Fibroblast of pulmonary artery (primary cell): ENCODE measurements at regions not wholly inside any gene's neighbourhood (a gene's known extent, or its start where the extent isn't known, plus 50 kb on each side); places are given as distances from the start of the nearest gene placed in this dataset.
A peak's percentile ranks its signal among the peaks of the same experiment; 100 is the strongest.

Experiments
- DNase-seq: peaks from one replicate; pipeline ENCODE4 v3.0.0-alpha.2; 2010; ENCODE audit warnings: low read depth
- H3K4me3 ChIP-seq: replicated peaks from 2 replicates; pipeline ENCODE4 v1.5.1; 2011; ENCODE audit warnings: low read depth, mild to moderate bottlenecking, control low read depth, low read length, moderate library complexity
- TF ChIP-seq, protein P1 (sequence below): IDR thresholded peaks from 2 replicates; pipeline ENCODE4 v1.5.1; 2011; ENCODE audit warnings: mild to moderate bottlenecking, control low read depth, low read length, inconsistent platforms; ENCODE audit errors: missing control alignments

DNA sequence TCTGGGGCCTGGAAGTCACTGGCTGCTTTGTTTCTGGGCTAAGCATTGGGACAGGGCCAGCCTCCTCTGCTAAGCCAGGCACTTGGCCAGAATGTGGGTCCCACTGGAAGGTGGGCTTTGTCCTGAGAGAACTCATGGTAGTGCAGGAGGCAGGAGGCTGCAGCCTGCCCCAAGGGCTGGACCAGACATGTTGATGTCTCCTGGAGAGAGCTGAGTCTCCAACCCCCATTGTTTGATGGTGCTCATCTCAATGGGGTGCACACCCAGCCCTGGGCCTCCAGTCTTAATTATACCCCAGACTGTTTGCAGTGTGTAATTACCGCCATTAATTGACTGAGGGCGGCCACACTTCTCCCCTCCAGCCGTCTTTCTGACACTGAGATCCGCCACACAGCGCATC lies 220.5 kb upstream of the PMEPA1 start:
- H3K4me3 ChIP-seq, result no peak overlapping the region
- no peak for DNase-seq
- TF ChIP-seq, protein P1, sequence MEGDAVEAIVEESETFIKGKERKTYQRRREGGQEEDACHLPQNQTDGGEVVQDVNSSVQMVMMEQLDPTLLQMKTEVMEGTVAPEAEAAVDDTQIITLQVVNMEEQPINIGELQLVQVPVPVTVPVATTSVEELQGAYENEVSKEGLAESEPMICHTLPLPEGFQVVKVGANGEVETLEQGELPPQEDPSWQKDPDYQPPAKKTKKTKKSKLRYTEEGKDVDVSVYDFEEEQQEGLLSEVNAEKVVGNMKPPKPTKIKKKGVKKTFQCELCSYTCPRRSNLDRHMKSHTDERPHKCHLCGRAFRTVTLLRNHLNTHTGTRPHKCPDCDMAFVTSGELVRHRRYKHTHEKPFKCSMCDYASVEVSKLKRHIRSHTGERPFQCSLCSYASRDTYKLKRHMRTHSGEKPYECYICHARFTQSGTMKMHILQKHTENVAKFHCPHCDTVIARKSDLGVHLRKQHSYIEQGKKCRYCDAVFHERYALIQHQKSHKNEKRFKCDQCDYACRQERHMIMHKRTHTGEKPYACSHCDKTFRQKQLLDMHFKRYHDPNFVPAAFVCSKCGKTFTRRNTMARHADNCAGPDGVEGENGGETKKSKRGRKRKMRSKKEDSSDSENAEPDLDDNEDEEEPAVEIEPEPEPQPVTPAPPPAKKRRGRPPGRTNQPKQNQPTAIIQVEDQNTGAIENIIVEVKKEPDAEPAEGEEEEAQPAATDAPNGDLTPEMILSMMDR, result no peak

DNA sequence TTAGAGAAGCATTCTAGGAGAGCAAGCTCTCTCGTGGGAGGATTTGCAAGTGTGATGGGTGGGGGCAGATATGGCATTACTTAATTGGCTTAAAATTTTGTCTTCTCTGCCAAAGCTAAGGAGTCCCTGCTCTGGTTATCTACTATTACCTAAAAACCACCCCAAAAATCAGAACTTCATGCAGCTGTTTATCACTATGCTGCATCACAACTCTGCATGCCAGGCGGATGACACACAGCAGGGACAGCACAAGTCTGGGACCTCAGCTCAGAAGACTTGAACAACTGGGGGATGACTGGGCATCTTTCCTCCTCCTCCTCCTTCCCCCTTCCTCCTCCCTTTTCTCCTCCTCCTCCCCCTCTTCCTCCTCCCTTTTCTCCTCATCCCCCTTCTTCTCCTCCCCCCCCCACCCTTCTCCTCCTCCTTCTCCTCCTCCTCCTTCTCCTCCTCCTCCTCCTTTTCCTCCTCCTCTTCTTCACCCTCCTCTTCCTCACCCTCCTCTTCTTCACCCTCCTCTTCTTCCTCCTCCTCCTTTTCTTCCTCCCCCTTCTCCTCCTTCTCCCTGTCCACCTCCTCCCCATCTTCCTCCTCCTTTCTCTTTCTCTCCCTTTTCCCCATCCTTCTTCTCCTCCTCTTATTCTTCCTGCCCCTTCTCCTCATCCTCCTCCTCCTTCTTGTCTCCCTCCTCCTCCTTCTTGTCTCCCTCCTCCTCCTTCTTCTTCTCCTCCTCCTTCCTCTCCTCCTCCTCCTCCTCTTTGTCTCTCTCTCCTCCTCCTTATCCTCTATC lies 218.6 kb upstream of the PMEPA1 start:
- TF ChIP-seq, protein P1, result no peak
- no peak overlapping the region for H3K4me3 ChIP-seq
- peak; percentile 1 for DNase-seq

DNA sequence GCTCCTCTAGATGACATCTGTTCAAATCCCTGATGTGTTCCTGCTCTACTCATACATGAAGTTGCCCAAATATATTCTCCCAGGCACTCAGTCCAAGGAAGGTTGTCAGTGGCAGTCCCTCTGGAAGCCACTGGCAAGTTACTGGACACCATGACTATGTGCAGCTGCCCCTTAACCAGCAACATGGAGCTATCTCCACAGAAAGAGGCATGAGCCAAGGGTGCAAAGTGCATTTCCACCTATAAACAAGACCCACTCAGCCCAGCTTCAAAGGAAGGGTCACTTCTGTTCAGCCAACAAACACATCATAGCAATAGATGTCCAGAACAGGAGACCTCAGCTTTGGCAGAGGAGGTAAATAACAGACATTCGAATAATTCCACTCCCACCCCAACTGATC lies 217.6 kb upstream of the PMEPA1 start:
- DNase-seq, result no peak
- TF ChIP-seq, protein P1, result no peak
- no peak overlapping the region for H3K4me3 ChIP-seq

DNA sequence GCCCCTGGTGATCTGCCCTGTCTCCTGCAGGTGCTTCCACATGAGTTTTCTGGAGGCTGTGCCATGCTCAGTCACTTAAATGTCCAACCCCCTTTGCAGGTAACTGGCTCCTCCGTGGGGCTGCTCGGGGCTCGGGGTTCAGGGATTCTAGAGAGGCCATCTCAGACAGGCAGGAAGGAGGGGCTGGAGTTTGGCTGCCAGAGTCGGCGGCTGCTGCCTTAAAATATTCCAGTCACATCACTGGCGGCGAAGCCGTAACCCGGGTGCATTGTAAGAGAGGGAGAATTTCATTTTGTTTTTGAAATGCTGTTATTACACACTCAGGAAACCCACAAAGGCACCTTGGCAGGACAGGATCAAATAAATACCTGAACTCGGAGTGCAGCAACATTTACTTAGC lies 212.9 kb upstream of the PMEPA1 start:
- no peak overlapping the region for H3K4me3 ChIP-seq
- no peak for DNase-seq
- TF ChIP-seq, protein P1, result no peak

DNA sequence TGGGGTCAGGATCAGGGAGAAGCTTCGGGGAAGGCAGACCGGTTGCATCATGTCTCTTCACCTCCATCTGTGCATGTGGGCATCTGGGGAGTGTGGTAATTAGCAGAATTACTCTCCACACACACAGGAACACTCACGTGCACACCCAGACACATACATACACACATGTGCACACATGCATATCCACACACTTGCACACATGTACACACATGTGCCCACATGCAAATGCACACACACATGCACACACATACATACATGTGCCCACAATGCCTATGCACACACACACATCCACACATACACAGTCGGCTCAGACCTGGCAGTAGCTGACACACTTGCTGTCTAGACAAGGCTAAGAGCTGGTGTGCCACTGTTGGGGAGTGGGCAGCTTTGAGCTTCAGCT lies 212.3 kb upstream of the PMEPA1 start:
- H3K4me3 ChIP-seq, result no peak overlapping the region
- no peak for DNase-seq
- TF ChIP-seq, protein P1, result no peak

DNA sequence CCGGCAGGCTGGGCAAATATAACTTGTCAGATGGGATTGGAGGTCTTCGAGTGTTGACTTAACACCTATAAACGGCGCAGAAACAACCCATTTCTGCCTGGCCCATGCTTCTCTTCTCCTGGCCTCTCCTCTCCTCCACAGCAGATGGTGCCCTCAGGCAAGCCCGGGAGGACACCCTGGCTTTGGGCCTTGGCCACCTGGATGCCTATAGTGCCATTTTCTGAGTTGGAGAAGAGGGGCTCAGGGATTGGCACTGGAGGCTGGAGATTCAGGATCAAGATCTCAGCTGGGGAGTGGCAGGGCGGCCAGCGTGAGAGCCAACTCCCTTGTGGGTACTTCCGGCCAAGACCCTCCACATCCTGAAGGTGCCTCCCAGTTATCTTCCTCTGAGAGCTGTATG lies 211.9 kb upstream of the PMEPA1 start:
- no peak overlapping the region for H3K4me3 ChIP-seq
- DNase-seq, result no peak
- TF ChIP-seq, protein P1, result no peak

DNA sequence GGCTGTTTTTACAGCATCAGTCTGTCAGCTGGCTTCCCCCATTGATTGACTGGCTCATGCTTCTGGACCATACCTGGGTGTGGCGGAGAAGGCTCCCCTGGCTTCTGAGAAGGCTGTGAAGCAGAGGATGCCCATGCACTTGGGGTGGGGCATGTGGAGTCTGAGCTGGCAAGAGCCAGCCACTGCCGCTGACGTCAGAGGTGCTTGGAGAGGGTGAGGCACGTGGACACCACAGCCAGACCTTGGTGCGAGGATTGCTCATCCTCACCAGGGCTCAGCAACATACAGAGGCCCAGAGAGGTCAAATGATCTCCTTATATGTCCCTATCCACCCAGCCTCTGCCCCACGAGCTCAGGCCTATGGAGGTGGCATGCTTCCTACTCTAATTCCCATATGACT lies 211.2 kb upstream of the PMEPA1 start:
- DNase-seq, result no peak
- TF ChIP-seq, protein P1, result no peak
- H3K4me3 ChIP-seq, result no peak overlapping the region
